ENCODE measurements at regions not wholly inside any gene's neighbourhood (a gene's known extent, or its start where the extent isn't known, plus 50 kb on each side); places are given as distances from the start of the nearest gene placed in this dataset.

DNA sequence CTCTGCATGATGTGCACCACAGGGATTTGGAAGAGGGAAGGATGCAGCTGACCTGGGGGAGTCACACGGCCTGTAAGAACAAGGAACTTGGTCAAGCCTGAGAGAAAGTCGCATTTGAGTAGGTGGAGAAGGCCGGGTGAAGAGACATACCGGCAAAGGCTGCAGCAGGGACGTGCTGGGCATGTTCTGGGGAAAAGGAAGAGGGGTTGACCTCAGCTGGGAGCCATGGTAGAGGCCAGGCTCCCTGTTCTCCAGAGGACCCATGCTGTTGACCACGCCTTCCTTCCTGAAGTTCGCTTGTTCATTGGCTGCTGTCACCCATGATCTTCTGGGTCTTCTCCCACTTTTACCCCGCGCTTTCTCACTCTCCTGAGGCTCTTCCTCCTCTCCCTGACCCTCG is 84.5 kb downstream of the HTR5A start:
- H3K27ac ChIP-seq = no peak overlapping the region
- TF ChIP-seq POLR2A (IDR thresholded peaks at IDR 0.05) (no peak), EP300 (IDR thresholded peaks at IDR 0.05) (no peak), POLR2AphosphoS5 (IDR thresholded peaks at IDR 0.05) (no peak)
- TF ChIP-seq, protein P1, sequence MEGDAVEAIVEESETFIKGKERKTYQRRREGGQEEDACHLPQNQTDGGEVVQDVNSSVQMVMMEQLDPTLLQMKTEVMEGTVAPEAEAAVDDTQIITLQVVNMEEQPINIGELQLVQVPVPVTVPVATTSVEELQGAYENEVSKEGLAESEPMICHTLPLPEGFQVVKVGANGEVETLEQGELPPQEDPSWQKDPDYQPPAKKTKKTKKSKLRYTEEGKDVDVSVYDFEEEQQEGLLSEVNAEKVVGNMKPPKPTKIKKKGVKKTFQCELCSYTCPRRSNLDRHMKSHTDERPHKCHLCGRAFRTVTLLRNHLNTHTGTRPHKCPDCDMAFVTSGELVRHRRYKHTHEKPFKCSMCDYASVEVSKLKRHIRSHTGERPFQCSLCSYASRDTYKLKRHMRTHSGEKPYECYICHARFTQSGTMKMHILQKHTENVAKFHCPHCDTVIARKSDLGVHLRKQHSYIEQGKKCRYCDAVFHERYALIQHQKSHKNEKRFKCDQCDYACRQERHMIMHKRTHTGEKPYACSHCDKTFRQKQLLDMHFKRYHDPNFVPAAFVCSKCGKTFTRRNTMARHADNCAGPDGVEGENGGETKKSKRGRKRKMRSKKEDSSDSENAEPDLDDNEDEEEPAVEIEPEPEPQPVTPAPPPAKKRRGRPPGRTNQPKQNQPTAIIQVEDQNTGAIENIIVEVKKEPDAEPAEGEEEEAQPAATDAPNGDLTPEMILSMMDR (IDR thresholded peaks at IDR 0.05) = no peak

DNA sequence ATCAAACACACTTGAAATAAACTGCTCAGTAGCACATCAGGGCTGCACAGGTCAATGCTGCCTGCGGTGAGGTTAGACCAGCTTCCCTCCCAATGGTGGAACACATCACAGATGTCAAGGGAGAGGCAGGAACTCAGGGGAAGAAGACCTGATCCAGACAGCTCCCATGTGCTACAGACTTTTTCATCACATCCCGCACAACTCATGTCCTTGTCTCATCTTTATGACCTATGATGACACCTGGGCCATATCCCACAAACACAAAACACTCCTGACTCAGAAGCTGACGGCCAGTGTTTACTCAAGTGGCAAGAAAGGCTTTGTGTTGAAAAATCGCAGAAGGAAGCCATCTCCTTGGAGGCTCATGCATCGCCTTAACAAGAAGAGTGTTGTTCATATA is 91.6 kb downstream of the HTR5A start:
- TF ChIP-seq EP300 (IDR thresholded peaks at IDR 0.05) = no peak
- no peak for TF ChIP-seq POLR2A (IDR thresholded peaks at IDR 0.05)
- no peak for TF ChIP-seq POLR2AphosphoS5 (IDR thresholded peaks at IDR 0.05)
- TF ChIP-seq, protein P1 (IDR thresholded peaks at IDR 0.05) = no peak
- Histone ChIP-seq H3K27me3 (peaks cover 0 to 4% (median 0%) of the 10 kb centered on the region in 3 donors), H3K4me3 (no peak overlapping the region), H3K36me3 (no peaks in the 10 kb centered on the region), H3K27ac (no peak overlapping the region), H3K9me3 (peaks cover 0 to 5% (median 0%) of the 10 kb centered on the region in 4 donors), H3K4me1 (no peaks in the 10 kb centered on the region)
- no peak for DNase-seq
- intact Hi-C loops (cut with DNase I; ENCODE audit: low total_unique reads) = no loop called here
- 52 to 71% (median 62%) methylated on average over 5 of the region's 5 CpGs for WGBS, 5 donors

More for the DNA sequence above, 84.5 kb downstream of the HTR5A start:
- 57 to 71% (median 69%) methylated on average over 10 of the region's 10 CpGs for WGBS, 5 donors
- Histone ChIP-seq H3K4me3 (no peak overlapping the region), H3K4me1 (no peaks in the 10 kb centered on the region), H3K9me3 (peaks cover 0 to 14% (median 4%) of the 10 kb centered on the region in 4 donors), H3K36me3 (no peaks in the 10 kb centered on the region), H3K27me3 (peaks cover 0 to 18% (median 0%) of the 10 kb centered on the region in 3 donors)
- intact Hi-C loops (cut with DNase I; ENCODE audit: low total_unique reads) = no loop called here
- DNase-seq = no peak

DNA sequence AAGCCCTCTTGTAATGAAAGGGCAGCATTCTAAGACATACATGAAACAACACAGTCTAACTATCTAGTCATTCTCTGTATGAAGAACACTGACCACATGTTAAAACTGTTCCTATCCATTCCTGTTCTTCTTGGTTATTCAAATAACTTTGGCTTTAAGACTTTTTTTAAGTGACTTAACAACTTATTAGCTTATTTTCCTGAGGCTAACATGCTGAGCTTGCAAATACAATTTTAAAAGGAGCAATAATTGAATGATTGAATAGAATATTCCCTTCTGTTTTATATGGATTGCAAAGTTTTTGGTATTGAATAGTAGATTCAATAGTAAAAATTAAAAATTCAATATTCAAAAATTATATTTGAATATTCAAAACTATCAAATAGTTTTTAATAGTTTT is 92.3 kb downstream of the HTR5A start:
- Histone ChIP-seq H3K4me1 (no peaks in the 10 kb centered on the region), H3K27ac (no peak overlapping the region), H3K27me3 (peaks cover 0 to 4% (median 0%) of the 10 kb centered on the region in 3 donors), H3K36me3 (no peaks in the 10 kb centered on the region), H3K9me3 (peaks cover 0 to 5% (median 0%) of the 10 kb centered on the region in 4 donors), H3K4me3 (no peak overlapping the region)
- TF ChIP-seq, protein P1 (IDR thresholded peaks at IDR 0.05) = no peak
- no peak for TF ChIP-seq EP300 (IDR thresholded peaks at IDR 0.05)
- no peak for TF ChIP-seq POLR2A (IDR thresholded peaks at IDR 0.05)
- TF ChIP-seq POLR2AphosphoS5 (IDR thresholded peaks at IDR 0.05) = no peak
- intact Hi-C loops (cut with DNase I; ENCODE audit: low total_unique reads) = no loop called here
- no peak for DNase-seq

DNA sequence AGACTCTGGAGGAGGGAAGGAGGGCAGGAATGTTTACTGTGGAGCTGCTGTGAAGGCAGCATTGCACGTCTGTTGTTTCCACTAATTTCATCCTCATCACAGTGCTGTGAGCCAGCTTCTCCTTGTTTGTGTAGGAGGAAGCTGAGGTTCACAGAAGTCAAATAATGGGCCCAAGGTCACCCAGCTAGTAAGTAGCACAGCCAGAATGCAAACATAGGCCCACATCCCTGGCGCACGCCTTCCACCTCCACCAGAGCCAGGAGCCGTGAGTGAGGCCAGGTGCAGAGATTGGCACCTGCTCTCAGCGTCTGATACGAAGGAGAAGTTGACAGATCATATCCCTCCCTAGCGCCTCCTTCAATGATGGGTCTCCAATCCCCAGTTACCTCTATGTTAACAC is 93.6 kb downstream of the HTR5A start:
- H3K9me3 ChIP-seq = peaks cover 0 to under 1% (median 0%) of the 10 kb centered on the region in 4 donors
- intact Hi-C loops (cut with DNase I; ENCODE audit: low total_unique reads) = no loop called here
- 26 to 58% (median 34%) methylated on average over 7 of the region's 7 CpGs for WGBS, 5 donors

More for the DNA sequence above, 93.6 kb downstream of the HTR5A start:
- Histone ChIP-seq H3K27ac (no peak overlapping the region), H3K36me3 (no peaks in the 10 kb centered on the region), H3K4me1 (no peaks in the 10 kb centered on the region), H3K4me3 (no peak overlapping the region), H3K27me3 (peaks cover 0 to 11% (median 0%) of the 10 kb centered on the region in 3 donors)
- no peak for TF ChIP-seq EP300 (IDR thresholded peaks at IDR 0.05)
- TF ChIP-seq, protein P1 (IDR thresholded peaks at IDR 0.05) = no peak
- no peak for TF ChIP-seq POLR2AphosphoS5 (IDR thresholded peaks at IDR 0.05)
- TF ChIP-seq POLR2A (IDR thresholded peaks at IDR 0.05) = no peak
- peak in 1 of 2 donors; percentile 44 for DNase-seq
